Body of pancreas (tissue), 4 donors: ENCODE measurements at regions not wholly inside any gene's neighbourhood (a gene's known extent, or its start where the extent isn't known, plus 50 kb on each side); places are given as distances from the start of the nearest gene placed in this dataset.

Experiments used
- ATAC-seq: fragments of 150-250 bp; one replicate; pipeline ENCODE4 v1.9.1; 2016
- DNase-seq, 4 donors: peaks; one replicate each; pipeline ENCODE4 v3.0.0-alpha.2; 2019
- H3K27ac ChIP-seq, 4 donors: fragments of 200-600 bp; sonication (generic); 1 replicate in 3 of 4; 2 replicates in 1 of 4; pipeline versions ENCODE4 v1.5.1 to v1.6.1; 2016 to 2019; ENCODE audit warnings: mild to moderate bottlenecking in 1 of 4, mixed read lengths in 1 of 4, moderate library complexity in 1 of 4
- H3K27me3 ChIP-seq, 2 donors: fragments of 200-600 bp; sonication (generic); one replicate each; pipeline ENCODE4 v1.6.0; 2016; ENCODE audit warnings: mild to moderate bottlenecking in 1 of 2
- H3K36me3 ChIP-seq, 2 donors: fragments of 200-600 bp; sonication (generic); replicated peaks in 1 of 2; 2 replicates each; pipeline ENCODE4 v1.5.1; 2016; ENCODE audit warnings: low read depth in 2 of 2; ENCODE audit not compliant: insufficient read depth in 1 of 2
- H3K4me1 ChIP-seq: fragments of 200-600 bp; sonication (generic); one replicate; pipeline ENCODE4 v1.6.0; 2016
- H3K4me3 ChIP-seq, 2 donors: fragments of 200-600 bp; sonication (generic); 1 replicate in 1 of 2; 2 replicates in 1 of 2; pipeline ENCODE4 v1.5.1; 2016 to 2019
- H3K9me3 ChIP-seq, 3 donors: fragments of 200-600 bp; sonication (generic); 1 replicate in 2 of 3; 2 replicates in 1 of 3; pipeline ENCODE4 v1.5.1; 2016
- CTCF ChIP-seq, 7 experiments: fragments of 450-650 bp in 4 of 7; fragments of 200-600 bp in 3 of 7; sonication (generic) in 3 of 7; IDR thresholded peaks; one replicate each; pipeline ENCODE4 v1.5.1; 2016 to 2019; ENCODE audit warnings: antibody characterized with exemption in 7 of 7
- POLR2A ChIP-seq, 3 donors: fragments of 450-650 bp; IDR thresholded peaks; one replicate each; pipeline ENCODE4 v1.6.1; 2016; ENCODE audit warnings: antibody characterized with exemption in 3 of 3, mild to moderate bottlenecking in 2 of 3
- WGBS, 2 donors: methylation state at CpG; one replicate each; pipeline ENCODE4 v1.1.5; 2017; 5-methylcytosine and 5-hydroxymethylcytosine counted together
- intact Hi-C: fragments of 100-400 bp; cut with DNase I; formaldehyde crosslinking; loops from one replicate; pipeline ENCODE4 v1.15.1; 2023

GRCh38 chr5:135218790-135219568 lies 180.1 kb downstream of the MACROH2A1 start:
- TF ChIP-seq POLR2A (IDR thresholded peaks at IDR 0.05) (no peak), CTCF (IDR thresholded peaks at IDR 0.05) (no peak)
- intact Hi-C loops = no loop called here
- 70 to 71% methylated on average over 13 of the region's 13 CpGs for WGBS, 2 donors
- no peak for ATAC-seq
- Histone ChIP-seq H3K4me1 (no peaks in the 10 kb centered on the region), H3K4me3 (no peak overlapping the region), H3K9me3 (no peaks in the 10 kb centered on the region), H3K36me3 (no peaks in the 10 kb centered on the region), H3K27ac (no peak overlapping the region), H3K27me3 (no peaks in the 10 kb centered on the region)
- DNase-seq = no peak

DNA sequence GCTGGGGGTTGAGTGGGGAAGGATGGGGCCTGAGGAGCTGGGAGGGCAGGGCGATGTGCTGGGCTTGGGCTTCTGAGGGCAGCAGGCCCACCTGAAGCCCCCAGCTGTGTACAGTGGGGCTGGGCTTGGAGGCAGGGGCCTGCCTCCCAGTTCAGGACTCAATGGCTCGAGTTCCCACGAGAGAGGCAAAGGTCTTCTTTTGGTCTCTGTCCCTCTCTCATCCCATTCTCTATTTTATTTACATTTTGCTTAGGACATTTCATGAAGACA lies 180.6 kb downstream of the MACROH2A1 start:
- no peak for ATAC-seq
- no peak for DNase-seq
- Histone ChIP-seq H3K27ac (no peak overlapping the region), H3K27me3 (no peaks in the 10 kb centered on the region), H3K4me1 (no peaks in the 10 kb centered on the region), H3K36me3 (no peaks in the 10 kb centered on the region), H3K9me3 (no peaks in the 10 kb centered on the region), H3K4me3 (no peak overlapping the region)
- TF ChIP-seq POLR2A (IDR thresholded peaks at IDR 0.05) = no peak
- no peak for TF ChIP-seq CTCF (IDR thresholded peaks at IDR 0.05)
- intact Hi-C loops = no loop called here
- whole genome bisulfite sequencing, 2 donors = 85 to 90% methylated on average over 3 of the region's 3 CpGs

DNA sequence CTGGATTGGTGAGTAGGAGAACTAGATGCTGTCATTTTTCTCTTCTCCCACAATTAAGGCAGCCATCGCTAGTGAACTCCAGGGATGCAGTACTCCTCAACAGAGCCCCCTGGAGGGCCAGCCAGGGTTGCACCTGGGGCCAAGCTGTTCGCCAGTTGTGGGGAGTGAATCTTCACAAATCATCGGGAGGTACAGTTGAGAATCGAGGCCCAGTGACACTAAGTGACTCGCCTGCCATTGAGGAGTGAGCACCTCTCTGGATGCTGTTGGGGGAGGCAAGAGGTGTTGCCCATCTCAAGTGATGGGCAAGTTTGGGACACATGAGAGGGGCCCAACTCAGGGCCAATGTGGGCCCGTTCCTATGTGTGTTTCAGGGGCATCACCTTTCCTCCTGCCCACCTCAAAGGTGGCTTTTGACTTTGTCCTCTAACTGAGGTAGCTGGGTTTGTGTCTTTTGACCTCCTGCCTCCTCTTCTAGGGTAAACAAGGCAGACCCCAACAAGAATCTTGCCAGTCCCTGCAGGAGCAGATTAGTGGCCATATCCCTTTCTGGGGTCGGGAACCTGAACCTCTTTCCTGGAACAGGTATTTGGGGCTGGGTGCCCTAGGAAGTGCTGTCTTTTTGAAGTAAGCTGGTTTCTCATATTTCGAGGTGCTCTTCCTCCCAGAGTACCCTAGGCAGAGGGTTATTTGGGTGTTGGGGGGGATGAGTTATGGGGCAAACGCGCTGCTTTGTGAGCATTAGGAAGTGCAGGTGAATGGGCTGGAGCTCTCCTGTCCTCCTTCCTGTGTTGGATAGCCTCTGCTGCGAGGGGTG lies 181.2 kb downstream of the MACROH2A1 start:
- intact Hi-C loops = no loop called here
- Histone ChIP-seq H3K4me1 (no peaks in the 10 kb centered on the region), H3K27me3 (no peaks in the 10 kb centered on the region), H3K9me3 (no peaks in the 10 kb centered on the region), H3K27ac (no peak overlapping the region), H3K36me3 (no peaks in the 10 kb centered on the region), H3K4me3 (no peak overlapping the region)
- WGBS, 2 donors = 84 to 86% methylated on average over 9 to 11 of the region's 11 CpGs
- no peak for TF ChIP-seq CTCF (IDR thresholded peaks at IDR 0.05)
- no peak for TF ChIP-seq POLR2A (IDR thresholded peaks at IDR 0.05)
- DNase-seq (no peak), ATAC-seq (no peak)

- intact Hi-C loops = no loop called here
- Histone ChIP-seq H3K4me3 (no peak overlapping the region), H3K27me3 (no peaks in the 10 kb centered on the region), H3K4me1 (no peaks in the 10 kb centered on the region), H3K27ac (no peak overlapping the region), H3K36me3 (no peaks in the 10 kb centered on the region), H3K9me3 (no peaks in the 10 kb centered on the region)
- DNase-seq (no peak), ATAC-seq (no peak)
- TF ChIP-seq POLR2A (IDR thresholded peaks at IDR 0.05) = no peak
- TF ChIP-seq CTCF (IDR thresholded peaks at IDR 0.05) = no peak
Measured at GRCh38 chr5:135216471-135217343, 182.3 kb downstream of the MACROH2A1 start.
